SH-SY5Y (cell line): ENCODE measurements at regions not wholly inside any gene's neighbourhood (a gene's known extent, or its start where the extent isn't known, plus 50 kb on each side); places are given as distances from the start of the nearest gene placed in this dataset.

Experiments
- GATA2 ChIP-seq: IDR thresholded peaks from 2 replicates; pipeline ENCODE4 v1.6.1; 2011; ENCODE audit warnings: mild to moderate bottlenecking, low read depth, low read length
- GATA3 ChIP-seq: IDR thresholded peaks from 2 replicates; pipeline ENCODE4 v1.6.1; 2011; ENCODE audit warnings: low read depth, mild to moderate bottlenecking, low read length, moderate library complexity

DNA sequence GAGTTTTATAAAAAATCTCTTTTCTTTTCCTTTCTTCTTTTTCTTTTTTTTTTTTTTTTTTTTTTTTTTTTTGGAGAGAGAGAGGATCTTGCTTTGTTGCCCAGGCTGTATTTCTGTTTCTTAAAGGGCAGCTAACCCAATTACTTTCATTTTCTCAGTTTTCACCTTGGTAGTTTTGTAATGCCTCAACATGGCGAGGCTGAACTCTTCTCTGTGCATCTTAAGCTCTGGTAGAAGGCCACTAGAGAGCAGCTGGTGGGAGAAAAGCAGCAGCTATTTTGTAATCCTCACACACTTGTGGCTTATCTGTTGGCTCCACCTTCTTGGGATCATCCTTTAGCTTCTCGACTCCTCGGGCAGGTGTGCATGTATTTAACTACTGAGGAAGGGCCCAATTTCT lies 152.2 kb upstream of the MEIS2 start:
- no peak for TF ChIP-seq GATA3
- no peak for TF ChIP-seq GATA2
